ENCODE measurements at regions not wholly inside any gene's neighbourhood (a gene's known extent, or its start where the extent isn't known, plus 50 kb on each side); places are given as distances from the start of the nearest gene placed in this dataset.

- TF ChIP-seq ZNF121 (CRISPR knock-in tag; IDR thresholded peaks at IDR 0.05) = no peak
- no peak for TF ChIP-seq MYC (CRISPR knock-in tag; IDR thresholded peaks at IDR 0.05; ENCODE audit: borderline replicate concordance)
- no peak for TF ChIP-seq NFE2L1 (CRISPR knock-in tag; IDR thresholded peaks at IDR 0.05; ENCODE audit: borderline replicate concordance)
- no peak for TF ChIP-seq SMYD3 (CRISPR knock-in tag; IDR thresholded peaks at IDR 0.05)
- TF ChIP-seq ESRRA (CRISPR knock-in tag; IDR thresholded peaks at IDR 0.05; ENCODE audit: low read depth) = no peak
Measured at GRCh38 chr5:10166392-10166791, 83.3 kb downstream of the ATPSCKMT start.
